HG03135 (cell line): ENCODE measurements at regions not wholly inside any gene's neighbourhood (a gene's known extent, or its start where the extent isn't known, plus 50 kb on each side); places are given as distances from the start of the nearest gene placed in this dataset.
"Not testable (repeated sequence)": the region's sequence is repeated elsewhere in the genome, so short reads cannot be mapped to it uniquely, and the experiment has no call there.

Experiments used
- ATAC-seq: cut with Tn5 transposase; IDR thresholded peaks from one replicate; pipeline ENCODE4 v1.9.1; 2021; ENCODE audit warnings: mild to moderate bottlenecking, moderate library complexity; ENCODE audit not compliant: unreplicated experiment

DNA sequence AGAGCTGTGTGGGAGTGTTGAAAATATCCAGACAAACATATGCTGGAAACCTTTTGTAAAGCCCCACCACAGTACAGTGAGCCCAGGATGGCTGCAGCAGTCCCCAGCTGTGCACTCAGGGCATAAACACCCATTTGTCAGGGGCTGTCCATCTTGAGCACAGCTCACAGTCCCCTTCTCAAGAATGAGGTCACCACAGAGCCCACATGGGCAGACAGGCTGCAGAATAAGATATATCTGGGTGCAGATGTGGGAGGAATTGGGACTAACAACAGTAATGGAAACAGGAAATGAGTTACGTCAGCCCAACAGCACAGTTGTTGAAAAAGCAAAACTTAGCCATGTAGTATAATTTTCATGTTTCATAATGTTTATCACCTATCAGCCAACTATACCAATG is 219.6 kb downstream of the ETAA1 start:
- peak; percentile 78 for ATAC-seq

DNA sequence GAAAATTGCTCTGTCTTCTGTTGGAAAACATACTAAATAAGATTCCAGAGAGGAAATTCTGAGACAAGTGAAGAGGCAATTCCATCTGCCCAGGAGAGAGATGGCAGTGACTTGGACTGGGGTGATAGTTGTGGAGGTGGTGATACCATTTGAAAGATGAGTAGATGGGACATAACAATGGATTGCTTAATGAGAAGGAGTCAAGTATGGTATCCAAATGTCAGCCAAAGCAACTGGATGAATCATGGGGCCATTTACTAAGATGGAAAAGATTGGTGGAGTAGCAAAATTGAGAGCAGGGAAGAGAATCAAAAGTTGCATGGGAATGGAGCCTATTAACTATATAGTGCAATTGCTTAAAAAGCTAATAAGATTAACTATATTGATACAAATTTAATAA is 222.1 kb downstream of the ETAA1 start:
- ATAC-seq, result no peak

DNA sequence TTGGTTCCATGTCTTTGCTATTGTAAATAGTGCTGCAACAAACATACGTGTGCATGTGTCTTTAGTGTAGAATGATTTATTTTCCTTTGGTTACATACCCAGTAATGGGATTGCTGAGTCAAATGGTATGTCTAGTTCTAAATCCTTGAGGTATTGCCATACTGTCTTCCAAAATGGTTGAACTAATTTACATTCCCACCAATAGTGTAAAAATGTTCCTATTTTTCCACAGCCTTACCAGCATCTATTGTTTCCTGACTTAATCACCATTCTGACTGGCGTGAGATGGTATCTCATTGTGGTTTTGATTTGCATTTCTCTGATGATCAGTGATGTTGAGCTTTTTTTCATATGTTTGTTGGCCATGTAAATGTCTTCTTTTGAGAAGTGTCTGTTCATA is 226.6 kb downstream of the ETAA1 start:
- ATAC-seq, result not testable (repeated sequence)

DNA sequence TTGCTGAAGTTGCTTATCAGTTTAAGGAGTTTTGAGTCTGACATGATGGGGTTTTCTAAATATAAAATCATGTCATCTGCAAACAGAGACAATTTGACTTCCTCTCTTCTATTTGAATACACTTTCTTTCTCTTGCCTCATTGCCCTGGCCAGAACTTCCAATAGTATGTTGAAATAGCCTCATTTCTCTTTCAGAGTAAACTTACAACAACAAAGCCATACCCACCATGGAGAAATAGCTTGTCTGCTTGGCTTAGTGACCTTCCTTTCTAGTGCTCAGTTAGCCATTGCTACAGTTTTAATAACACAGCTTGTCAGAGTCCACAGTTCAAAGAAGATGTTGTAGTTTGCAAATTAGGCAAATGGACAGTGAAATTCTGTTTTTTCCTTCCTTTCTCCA is 228.0 kb downstream of the ETAA1 start:
- ATAC-seq, result no peak

DNA sequence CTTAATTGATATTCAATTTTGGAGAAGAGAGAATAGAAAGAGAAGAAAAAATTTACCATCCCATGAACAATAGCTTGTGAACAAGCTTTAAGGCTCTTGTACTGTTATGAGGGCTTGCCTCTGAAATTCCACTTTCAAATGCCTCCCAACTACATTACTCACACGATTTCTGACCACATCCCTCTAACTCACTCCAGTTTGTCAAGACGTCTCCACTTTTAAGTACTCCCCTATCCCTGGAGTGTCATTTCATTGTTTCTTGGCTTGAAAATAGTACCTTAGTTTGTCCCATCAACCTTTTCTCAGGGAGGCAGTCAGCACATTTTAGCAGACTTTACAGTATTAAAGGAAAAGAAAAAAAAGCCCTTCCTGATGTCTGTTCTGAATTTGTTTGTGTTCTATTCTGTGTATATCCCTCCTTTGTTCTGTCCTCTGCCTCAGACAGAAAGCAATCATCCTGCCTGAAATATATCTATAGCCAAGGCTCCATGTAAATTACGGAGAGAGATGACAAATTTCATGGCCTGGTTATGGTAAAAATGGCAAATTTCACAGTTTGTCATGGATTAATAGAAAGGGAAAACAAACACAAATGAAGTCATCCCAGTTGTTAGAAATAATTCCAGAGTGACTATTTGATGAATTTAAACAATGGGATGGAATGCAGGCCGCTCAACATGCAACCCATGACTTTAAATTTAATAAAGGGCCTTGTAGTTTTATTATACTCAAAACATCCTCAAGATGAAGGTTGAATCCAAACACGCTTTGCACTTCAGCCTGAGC is 228.8 kb downstream of the ETAA1 start:
- no peak for ATAC-seq

DNA sequence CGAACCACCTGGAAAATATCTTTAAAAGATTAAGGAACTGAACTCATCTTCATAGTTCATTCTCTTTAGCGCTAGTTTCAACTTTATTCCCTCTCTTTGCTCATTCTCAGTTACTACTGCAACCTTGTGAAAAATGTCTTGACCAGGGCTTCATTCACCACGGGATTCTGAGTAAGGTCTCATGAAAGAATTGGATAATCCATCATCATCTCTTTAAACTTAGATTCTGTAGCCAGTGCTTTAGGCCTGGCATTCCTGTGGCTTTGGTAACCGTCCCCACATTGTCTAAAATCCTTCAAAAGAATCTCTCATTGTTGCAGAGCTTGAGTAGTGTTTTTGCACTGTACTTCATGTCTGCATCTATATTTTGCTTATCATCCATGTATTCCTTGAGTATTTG is 229.5 kb downstream of the ETAA1 start:
- no peak for ATAC-seq

DNA sequence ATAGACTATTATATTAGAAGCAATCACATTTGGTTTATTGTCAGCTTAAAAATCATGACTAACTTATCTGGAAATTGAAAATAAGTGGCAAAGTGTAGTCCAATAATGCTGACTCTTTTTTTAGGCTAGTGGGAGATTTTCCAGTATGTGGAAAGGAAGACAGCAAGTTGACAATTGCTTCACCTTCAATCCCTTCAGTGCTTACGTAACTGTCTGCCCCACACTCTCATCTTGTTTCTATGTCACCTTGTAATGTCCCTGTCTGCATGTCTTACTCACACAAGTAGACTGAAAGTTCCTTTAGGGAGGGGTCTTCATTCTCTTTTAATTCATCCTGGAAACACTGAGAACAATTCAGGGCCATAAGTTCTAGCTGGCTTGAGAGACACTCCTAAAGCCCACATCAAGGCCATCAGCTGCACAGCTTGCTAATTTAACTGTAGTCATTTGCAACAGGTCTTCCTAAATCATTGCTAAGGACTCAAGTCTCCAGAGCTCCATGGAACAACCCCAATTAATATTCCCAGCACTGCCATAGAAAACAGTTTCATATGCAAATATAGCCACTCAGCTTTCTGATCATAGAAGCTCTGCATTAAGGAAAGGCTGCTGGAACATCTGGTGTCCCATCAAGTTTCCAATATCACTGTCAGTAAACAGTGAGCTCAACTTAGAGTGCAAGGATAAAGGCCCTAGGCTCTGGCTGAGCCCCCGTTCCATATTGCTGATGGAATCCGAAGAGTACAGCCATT is 230.5 kb downstream of the ETAA1 start:
- ATAC-seq, result no peak

DNA sequence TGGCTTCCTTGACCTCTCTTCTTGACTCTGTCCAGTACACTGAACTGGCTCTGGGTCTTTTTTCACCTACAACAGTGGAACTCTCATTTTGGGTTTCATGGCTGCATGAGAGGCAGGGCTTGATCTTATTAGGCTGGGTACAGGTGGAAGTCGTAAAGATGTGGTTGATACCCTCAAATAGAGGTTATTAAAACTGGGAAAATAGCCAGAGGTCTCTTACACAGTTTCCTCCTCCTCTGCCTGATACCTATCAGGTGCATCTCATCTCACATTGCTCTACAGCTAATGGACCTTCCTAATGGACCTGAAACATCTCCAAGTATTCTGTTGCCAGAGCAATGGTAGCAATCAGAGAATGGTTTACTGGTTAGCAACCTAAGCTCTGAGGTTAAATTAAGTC is 231.8 kb downstream of the ETAA1 start:
- ATAC-seq, result no peak

DNA sequence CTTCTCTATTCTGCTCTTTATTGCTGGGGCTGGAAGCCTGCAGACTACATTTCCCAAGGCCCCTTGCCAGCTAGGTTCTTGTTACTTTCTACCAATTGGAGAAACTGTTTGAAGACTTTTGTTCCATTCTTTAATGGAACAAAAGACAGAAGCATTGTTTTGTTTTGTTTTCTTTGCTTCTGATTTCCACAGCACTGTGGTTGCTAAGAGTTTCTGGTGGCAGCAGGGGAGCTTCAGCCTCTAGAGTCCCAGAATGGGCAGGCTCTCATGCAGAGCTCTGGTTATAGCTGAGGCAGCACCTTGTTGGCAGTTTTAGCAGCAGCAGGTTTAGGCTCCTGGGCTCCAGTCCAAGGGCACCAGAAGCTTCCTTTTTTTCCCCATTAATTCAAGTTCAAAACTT is 234.3 kb downstream of the ETAA1 start:
- no peak for ATAC-seq

DNA sequence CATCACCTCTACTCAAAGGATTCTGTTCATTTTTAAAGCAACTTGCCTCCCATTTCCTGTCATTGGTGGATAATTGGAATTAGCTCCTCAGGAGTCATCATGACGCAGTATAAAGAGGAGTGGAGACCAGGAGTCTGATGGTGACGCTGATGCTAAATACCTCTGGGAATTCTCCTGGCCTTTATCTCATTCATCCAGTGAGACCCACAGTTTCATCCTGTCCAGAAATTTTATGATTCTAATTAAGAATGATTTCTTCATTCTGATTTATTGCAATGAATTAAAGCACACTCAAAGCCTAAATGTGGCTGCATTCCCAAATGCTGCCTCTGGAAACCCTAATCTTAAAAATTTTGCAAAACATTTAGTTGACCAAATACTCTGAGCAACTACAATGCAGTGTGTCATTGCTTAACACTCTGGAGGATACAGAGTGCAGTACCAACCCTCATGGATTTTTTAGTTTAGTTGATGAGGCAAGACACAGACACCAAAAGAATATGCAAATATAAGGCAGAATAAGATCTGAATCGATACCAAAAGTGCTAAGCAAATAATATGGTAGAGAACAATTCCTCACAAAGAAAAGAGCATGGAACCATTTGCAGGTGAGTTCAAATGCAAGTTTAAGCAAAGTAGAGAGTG is 236.2 kb downstream of the ETAA1 start:
- ATAC-seq, result no peak

DNA sequence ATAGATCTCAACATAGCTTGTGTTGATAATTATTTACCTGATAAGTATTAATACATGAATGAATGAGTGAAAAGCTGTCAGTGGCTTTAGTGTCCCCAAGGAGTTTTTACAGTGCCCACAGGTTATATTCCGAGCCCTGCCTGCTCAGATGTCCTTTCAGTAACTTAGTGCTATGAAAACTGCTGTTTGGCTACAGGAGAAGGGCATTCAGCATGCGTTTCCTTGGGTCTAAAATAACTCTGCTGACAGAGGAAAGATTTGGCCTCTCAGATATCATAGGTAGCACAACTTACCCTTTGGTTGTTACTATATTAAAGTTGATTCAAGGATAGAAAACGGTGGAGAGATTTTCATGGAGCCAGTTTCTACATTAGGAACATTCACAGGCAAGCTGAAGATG is 241.0 kb downstream of the ETAA1 start:
- ATAC-seq, result no peak

DNA sequence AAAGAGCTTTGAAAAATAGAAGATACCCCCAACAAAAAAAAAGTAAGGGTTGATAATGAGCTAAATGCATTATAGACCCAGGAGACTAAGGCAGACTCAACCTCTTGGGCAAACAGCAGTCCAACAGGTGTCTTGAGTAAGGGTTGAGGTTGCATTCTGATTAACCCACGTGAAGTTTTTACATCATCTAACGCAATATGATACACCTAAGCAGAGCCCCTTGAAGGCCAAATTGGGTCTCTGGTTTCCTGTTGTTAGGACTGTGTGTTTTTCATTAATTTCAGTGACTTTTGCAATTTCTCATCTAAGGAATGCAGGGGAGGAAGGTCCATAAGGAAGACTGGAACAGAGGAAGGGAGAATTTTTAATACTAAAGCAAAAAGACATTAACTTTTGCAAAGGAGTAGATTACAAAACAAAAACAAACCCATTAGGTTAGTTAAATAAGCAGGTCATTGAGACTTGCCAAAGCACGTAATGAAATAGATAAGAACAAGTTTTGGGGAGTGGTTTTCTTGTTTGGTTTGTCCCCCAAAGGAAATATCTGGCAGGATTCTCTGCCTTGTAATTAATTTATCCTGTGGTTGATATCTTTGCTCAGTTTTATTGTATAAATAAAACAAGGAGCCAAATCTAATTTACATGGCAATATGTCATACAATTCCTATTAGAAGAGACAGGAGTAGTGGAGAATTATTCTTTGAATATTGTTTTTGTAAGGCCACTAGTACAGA is 244.3 kb downstream of the ETAA1 start:
- no peak for ATAC-seq

DNA sequence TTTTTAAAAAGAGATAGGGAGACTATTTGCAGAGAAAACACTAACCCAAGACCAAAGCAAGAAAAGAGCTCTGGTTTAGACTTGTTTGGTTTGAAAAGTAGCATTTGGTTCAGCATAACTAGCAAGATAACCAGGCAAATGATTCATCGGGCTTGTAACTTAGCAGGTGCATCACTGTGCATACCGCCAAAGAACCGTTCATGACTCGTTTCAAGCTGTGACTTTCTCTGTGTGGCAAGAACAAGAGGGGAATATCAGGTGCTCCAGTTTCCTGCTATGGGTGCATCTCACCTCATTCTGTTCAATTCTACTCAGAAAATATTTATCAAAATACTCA is 244.9 kb downstream of the ETAA1 start:
- ATAC-seq, result no peak

DNA sequence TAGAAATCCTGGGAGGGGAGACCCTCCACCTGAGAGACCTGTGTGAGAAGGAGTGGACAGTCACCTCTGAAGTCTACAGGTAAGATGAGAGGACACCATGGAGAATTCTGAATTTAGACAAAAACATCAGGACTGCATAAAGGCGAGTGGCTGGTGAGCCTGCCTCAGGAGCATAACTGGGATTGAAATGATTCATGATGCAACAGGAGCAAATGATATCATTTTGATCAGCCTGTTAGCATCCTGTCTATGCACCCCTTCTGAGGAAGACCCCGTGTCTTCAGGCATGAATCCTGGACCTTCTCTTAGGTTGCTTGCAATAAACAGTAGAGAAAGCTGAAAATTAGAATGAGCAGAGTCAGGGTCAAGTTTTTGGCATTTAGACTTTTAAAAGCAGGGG is 245.8 kb downstream of the ETAA1 start:
- ATAC-seq, result no peak

DNA sequence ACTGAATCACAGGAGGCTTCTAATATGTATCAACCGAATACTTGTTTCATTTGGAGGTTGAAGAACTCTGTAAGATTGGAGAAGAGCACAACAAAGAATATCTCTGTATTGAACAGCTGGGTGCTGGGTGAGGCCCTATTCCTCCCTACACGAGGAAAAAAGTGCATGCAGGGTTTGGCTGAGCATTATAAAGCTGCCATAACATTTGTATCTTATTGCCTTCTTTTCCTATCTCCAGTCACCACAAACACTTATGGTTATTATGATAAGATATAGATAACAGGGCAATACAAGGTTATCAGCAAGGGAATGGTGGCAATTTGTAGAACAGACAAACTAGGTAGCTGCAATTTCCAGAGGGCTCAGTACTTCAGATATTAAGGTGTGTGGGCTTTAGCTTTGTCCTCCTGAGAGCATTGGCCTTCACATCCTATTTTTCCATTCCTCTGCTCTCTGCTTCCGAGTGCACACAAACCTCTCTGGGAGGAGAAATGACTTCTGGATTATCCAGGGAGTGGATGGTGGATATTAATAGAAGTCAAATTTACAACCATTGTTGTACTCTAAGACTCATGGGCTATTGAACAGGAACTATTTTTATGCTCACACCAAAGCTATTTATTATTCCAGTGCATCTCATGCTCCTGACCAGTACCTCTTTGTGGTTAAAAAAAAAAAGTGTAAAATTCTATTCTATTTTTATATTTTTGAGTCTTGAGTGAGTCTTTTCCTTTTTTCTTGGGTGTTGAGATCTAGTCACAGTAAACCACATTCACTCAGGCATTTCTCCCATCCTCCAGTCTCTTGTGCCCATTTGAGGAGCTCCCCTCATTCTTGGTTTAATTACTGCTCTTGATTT is 248.4 kb downstream of the ETAA1 start:
- ATAC-seq, result no peak

DNA sequence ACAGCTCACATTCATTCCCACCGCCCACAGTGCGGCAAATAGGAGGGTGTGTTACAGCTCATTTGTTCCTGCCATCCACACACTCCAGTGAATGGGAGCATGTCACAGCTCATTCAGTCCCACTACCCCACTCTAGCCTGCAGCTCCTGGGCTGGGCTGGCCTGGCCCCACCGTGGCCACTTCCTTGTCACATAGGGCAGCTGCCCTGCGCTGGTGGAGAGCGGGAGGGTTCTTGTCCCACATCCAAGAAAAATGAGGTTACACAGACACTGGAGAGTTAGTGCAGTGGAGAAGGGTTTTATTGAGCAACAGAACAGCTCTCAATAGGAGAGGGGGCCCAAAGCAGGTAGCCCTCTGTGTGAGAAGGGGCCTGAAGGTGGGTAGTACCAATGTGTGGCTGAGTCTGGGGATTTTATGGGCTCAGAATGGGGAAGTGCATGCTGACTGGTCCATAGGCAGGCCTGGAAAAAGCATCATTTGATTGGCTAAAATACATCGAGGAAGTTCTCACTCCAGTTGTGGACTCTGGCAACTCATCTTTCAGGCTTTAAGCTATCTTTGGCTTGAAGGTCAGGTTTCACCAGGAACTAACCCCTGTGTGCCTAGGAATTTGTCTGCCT is 249.7 kb downstream of the ETAA1 start:
- ATAC-seq, result no peak

DNA sequence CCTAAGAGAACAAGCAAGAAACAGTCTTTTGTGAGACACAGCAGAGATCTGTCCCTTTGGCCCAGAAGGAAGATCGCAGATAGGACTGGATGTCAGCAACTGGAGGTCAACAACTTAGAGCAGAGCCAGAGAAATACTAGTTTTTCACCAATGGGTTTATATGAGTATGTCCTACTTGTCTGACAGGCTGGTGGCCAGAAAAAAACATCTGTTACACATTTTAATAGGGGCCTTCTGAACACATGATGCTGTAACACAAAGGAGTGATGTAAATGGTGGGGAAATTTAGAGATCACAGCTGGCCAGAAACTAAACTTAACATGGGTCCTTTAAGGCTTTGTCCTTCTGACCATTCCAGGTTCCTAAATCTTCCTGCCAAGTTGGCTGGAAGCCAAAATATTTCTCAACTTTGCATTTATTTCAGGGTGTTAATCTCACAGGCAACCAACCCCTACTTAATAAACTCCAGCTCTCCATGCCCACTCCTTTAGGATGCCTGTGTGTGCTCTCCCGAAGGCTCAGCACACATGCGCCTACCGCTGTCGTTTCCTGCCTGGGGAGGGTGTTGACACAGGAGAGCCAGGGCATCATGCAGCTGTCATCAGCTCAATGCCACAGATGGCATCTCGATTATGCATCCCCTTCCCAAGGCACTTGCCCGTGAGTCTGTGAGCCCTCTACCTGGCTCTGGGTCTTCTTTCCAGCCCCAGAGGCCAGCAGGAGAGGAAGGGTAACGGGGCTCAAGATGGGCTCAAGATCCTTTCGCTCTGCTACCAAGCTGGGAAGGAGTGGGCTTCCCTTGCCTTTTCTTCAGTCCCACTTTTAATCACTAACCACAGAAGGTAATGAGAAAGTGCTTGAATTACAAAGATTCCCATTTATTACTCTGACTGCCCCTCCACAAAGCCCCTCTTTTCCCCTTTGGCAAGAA is 252.5 kb downstream of the ETAA1 start:
- no peak for ATAC-seq

DNA sequence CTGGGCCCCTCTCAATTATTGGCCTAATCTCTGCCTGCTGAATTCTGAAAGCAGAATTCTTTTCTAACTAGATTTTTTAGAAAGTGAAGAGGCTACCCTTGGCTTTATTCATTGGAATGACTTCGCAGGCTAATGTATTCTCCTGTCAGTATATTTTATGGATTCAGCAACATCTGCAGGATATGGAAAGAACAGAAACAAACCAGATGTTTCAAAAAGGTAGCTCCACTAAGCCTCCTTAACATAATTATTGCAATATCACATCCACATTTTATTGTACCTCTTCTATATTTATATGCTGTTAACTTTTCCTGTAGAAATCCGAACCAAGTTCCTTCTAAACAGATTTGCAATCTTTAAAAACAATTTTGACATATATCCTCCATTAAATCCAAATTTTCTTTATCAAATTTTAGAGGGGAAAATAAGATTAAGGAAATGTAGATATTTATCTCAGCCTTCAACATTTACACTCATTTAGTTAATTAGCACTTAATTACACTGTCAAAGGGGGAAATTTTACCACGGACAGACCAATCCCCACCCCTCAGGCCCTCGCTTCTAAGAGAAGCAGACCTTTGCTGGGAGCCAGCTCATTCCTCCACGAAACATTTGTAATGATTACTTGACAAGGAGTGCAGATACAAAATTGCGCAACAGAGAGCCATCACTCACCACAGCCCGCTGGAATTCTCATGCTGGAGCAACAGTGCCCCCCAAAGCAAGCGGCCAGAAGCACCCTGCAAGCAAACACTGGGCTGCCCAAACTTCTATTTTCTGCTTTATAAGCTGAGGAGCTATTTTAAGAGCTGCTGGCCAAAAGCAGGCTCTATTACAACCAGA is 253.4 kb downstream of the ETAA1 start:
- ATAC-seq, result no peak
